ENCODE measurements at regions not wholly inside any gene's neighbourhood (a gene's known extent, or its start where the extent isn't known, plus 50 kb on each side); places are given as distances from the start of the nearest gene placed in this dataset.

DNA sequence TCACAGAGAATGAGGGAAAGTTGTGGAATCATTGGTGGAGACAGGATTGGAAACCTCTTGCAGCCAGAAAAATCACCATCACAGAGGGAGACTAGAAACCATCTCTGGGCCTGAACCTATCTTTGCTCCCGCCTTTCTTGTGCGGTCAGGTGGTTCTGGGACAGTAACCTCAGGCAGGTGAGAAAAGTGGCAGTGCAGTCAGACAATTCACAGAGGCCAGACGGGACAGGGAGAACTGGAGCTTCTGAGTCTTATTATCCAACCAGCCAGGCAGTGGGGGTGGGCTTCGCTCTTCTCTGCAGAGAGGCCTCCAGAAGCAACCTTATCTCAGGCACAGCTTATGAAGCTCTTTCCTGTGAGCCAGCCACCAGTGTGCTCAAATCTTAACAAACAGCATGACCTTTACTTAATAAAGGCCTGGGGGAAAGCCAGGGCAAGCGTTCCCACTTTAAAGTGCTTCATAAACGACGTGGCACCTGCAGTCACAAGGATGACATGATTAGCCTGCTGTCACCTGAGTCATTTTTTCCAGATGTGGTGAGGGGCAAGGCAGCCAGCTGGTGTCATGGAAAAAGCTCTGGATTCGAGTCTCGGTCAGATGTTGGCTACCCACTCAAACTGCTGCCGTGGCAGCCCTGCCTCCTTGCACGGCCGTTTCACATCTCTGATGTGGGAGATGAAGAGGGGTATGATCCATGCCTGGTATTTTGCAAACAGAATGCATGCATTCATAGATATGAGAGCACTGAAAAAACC lies 109.7 kb downstream of the B3GNT2 start:
- Histone ChIP-seq H3K9me1 (ENCODE audit: control insufficient read depth, insufficient read depth, low read length) (no peaks in the 10 kb centered on the region), H2AFZ (ENCODE audit: low read depth, low read length) (peak overlapping the region; percentile 73; the same call in 1 of the 2 replicates), H3K36me3 (ENCODE audit: control insufficient read depth, insufficient read depth, low read length) (peaks cover 20% of the 10 kb centered on the region), H3K9me3 (replicated peaks; ENCODE audit: control insufficient read depth, insufficient read depth, low read depth, low read length) (no peaks in the 10 kb centered on the region), H3K27me3 (ENCODE audit: control insufficient read depth in 2 of 2, insufficient read depth in 2 of 2, low read length in 2 of 2) (no peaks in the 10 kb centered on the region; a peak in 1 of 5 replicates), H3K79me2 (ENCODE audit: control insufficient read depth, insufficient read depth, low read length) (peaks cover 49% of the 10 kb centered on the region), H3K4me1 (replicated peaks in 1 of 2; ENCODE audit: control insufficient read depth in 2 of 2, insufficient read depth in 2 of 2, low read length in 2 of 2) (peaks cover 53 to 80% of the 10 kb centered on the region in 2 experiments), H3K4me2 (ENCODE audit: insufficient read depth, low read length) (peak overlapping the region; percentile 70), H3K9ac (ENCODE audit: insufficient read depth in 1 of 2, low read depth in 2 of 2, low read length in 2 of 2) (peak overlapping the region; percentile 72 to 74; a peak in 3 of 4 replicates), H3K4me3 (no peak overlapping the region), H4K20me1 (replicated peaks; ENCODE audit: control insufficient read depth, insufficient read depth, low read length) (0 out of 2 replicates have a peak, but pooled peaks cover 3% of the 10 kb centered on the region), H3K27ac (ENCODE audit: extremely low read depth, low read depth, low read length) (peak overlapping the region; percentile 97)
- CTCF ChIA-PET (ENCODE audit: low intra/inter-chr PET ratio) = no interaction called here
- WGBS (ENCODE audit: insufficient coverage, low coverage, missing lambda C conversion rate) = 25% methylated on average over 12 of the region's 12 CpGs
- intact Hi-C loops (cut with micrococcal nuclease) = no loop called here
- peak; percentile 73 for ATAC-seq
- in situ Hi-C loops (cut with MboI) = loop anchor here (10.0 kb wide), 1 partner anchor 301 kb away; no protein-coding TSS in a partner anchor
- no TSS peak for BruUV-seq (replicated peaks)
- peak in 2 of 4 experiments; percentile 71 to 90 for DNase-seq (ENCODE audit: extremely low read depth in 1 of 4, low spot score in 3 of 4)
- FAIRE-seq = peak; percentile 73
- POLR2A ChIA-PET = interaction anchor here (0.6 to 2.0 kb wide), 6 partner anchors 8 to 117 kb away, joined by 3 to 6 read pairs (median 4); no protein-coding TSS in a partner anchor
- TF ChIP-seq SOX6 (IDR thresholded peaks at IDR 0.05) (peak; percentile 18; the same call in 1 of the 2 replicates), SMARCA4 (IDR thresholded peaks at IDR 0.05) (0 out of 2 replicates have a peak, but pooled peaks have one; percentile 52), CBFA2T3 (IDR thresholded peaks at IDR 0.05) (peak; percentile 95), POLR2AphosphoS5 (IDR thresholded peaks at IDR 0.05; ENCODE audit: control insufficient read depth, insufficient read depth, low read depth, low read length) (peak; percentile 77), SMARCE1 (IDR thresholded peaks at IDR 0.05) (peak; percentile 46; the same call in 1 of the 2 replicates), RAD21 (CRISPR knock-in tag; conservative IDR thresholded peaks at IDR 0.05 in 1 of 2, IDR thresholded peaks at IDR 0.05 in 1 of 2) (0 out of 4 replicates have a peak, but pooled peaks of 1 of the 2 experiments have one; percentile 11), JUND (IDR thresholded peaks at IDR 0.05; ENCODE audit: borderline replicate concordance, low read depth, low read length) (peak; percentile 3; the same call in 1 of the 2 replicates), JUND (tag; IDR thresholded peaks at IDR 0.05; ENCODE audit: borderline replicate concordance, low read depth, low read length) (peak; percentile 14; the same call in 2 of the 3 replicates), BHLHE40 (IDR thresholded peaks at IDR 0.05; ENCODE audit: low read length) (0 out of 2 replicates have a peak, but pooled peaks have one; percentile 6), JUNB (CRISPR knock-in tag; conservative IDR thresholded peaks at IDR 0.05) (no peak), PURB (CRISPR knock-in tag; IDR thresholded peaks at IDR 0.05; ENCODE audit: low read depth) (no peak)
- TF ChIP-seq, protein P1, sequence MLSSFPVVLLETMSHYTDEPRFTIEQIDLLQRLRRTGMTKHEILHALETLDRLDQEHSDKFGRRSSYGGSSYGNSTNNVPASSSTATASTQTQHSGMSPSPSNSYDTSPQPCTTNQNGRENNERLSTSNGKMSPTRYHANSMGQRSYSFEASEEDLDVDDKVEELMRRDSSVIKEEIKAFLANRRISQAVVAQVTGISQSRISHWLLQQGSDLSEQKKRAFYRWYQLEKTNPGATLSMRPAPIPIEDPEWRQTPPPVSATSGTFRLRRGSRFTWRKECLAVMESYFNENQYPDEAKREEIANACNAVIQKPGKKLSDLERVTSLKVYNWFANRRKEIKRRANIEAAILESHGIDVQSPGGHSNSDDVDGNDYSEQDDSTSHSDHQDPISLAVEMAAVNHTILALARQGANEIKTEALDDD (IDR thresholded peaks at IDR 0.05) = 0 out of 2 replicates have a peak, but pooled peaks have one; percentile 26
- TF ChIP-seq, protein P2, sequence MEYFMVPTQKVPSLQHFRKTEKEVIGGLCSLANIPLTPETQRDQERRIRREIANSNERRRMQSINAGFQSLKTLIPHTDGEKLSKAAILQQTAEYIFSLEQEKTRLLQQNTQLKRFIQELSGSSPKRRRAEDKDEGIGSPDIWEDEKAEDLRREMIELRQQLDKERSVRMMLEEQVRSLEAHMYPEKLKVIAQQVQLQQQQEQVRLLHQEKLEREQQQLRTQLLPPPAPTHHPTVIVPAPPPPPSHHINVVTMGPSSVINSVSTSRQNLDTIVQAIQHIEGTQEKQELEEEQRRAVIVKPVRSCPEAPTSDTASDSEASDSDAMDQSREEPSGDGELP (CRISPR knock-in tag; IDR thresholded peaks at IDR 0.05; ENCODE audit: borderline replicate concordance) = peak; percentile 65; the same call in 1 of the 2 replicates
- TF ChIP-seq, protein P3, sequence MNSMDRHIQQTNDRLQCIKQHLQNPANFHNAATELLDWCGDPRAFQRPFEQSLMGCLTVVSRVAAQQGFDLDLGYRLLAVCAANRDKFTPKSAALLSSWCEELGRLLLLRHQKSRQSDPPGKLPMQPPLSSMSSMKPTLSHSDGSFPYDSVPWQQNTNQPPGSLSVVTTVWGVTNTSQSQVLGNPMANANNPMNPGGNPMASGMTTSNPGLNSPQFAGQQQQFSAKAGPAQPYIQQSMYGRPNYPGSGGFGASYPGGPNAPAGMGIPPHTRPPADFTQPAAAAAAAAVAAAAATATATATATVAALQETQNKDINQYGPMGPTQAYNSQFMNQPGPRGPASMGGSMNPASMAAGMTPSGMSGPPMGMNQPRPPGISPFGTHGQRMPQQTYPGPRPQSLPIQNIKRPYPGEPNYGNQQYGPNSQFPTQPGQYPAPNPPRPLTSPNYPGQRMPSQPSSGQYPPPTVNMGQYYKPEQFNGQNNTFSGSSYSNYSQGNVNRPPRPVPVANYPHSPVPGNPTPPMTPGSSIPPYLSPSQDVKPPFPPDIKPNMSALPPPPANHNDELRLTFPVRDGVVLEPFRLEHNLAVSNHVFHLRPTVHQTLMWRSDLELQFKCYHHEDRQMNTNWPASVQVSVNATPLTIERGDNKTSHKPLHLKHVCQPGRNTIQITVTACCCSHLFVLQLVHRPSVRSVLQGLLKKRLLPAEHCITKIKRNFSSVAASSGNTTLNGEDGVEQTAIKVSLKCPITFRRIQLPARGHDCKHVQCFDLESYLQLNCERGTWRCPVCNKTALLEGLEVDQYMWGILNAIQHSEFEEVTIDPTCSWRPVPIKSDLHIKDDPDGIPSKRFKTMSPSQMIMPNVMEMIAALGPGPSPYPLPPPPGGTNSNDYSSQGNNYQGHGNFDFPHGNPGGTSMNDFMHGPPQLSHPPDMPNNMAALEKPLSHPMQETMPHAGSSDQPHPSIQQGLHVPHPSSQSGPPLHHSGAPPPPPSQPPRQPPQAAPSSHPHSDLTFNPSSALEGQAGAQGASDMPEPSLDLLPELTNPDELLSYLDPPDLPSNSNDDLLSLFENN (IDR thresholded peaks at IDR 0.05; ENCODE audit: low read depth in 2 of 2, low read length in 2 of 2) = 0 out of 4 replicates have a peak, but pooled peaks of 1 of the 2 experiments have one; percentile 54
